ENCODE measurements at regions not wholly inside any gene's neighbourhood (a gene's known extent, or its start where the extent isn't known, plus 50 kb on each side); places are given as distances from the start of the nearest gene placed in this dataset.
A peak's percentile ranks its signal among the peaks of the same experiment; 100 is the strongest.

GRCh38 chr6:47934023-47934422 is 152.2 kb downstream of the OPN5 start:
- no peak for DNase-seq (ENCODE audit: low read depth)

- no peak for DNase-seq (ENCODE audit: low read depth)
These were observed 150.7 kb downstream of the OPN5 start for GRCh38 chr6:47932575-47932974.

DNA sequence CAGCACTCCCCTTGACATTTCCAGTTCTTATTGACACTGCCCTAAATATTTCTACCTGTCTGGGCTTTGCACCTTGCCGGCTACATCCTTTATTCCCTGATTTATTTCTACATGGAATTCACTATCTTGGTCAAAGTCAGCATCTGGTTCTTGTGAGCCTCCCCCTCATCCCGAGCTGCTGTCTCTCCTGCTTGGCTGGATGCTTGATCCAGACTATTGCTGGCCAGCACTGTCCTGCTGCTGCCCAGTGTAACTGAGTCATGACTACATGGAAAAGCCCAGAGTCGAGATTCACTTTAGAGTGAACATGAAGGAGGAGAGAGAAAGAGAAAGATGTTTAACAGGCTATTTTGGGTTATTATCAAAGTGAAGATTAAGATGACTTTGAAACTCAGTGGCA is 142.2 kb downstream of the OPN5 start:
- no peak for DNase-seq (ENCODE audit: low read depth)

- DNase-seq (ENCODE audit: low read depth), result peak; percentile 42
These were observed 140.6 kb downstream of the OPN5 start for GRCh38 chr6:47922391-47922790.

- DNase-seq (ENCODE audit: low read depth), result no peak
These were observed 138.0 kb downstream of the OPN5 start for GRCh38 chr6:47919875-47920274.

DNA sequence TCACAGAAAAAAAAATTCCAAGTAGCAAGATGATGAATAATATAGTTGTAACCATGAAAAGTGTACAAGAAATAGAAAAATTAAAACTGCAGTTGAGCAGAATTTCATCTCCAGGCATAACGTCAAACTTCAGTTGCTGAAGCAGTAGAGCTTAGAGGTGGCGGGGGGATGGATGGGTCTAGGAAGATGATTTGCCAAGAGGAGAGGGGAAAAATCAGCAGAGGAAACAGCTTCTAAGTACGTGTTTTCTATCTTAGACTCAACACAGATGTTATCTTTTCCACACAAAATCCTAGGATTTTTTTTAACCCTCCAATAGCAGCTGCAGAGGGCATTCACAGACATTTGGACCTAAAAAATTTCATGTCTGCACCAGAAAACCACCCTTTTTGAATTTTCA is 136.0 kb downstream of the OPN5 start:
- DNase-seq (ENCODE audit: low read depth), result no peak

GRCh38 chr6:47917202-47917601 is 135.4 kb downstream of the OPN5 start:
- no peak for DNase-seq (ENCODE audit: low read depth)

- DNase-seq (ENCODE audit: low read depth), result no peak
These were observed 133.2 kb downstream of the OPN5 start for GRCh38 chr6:47915017-47915416.

DNA sequence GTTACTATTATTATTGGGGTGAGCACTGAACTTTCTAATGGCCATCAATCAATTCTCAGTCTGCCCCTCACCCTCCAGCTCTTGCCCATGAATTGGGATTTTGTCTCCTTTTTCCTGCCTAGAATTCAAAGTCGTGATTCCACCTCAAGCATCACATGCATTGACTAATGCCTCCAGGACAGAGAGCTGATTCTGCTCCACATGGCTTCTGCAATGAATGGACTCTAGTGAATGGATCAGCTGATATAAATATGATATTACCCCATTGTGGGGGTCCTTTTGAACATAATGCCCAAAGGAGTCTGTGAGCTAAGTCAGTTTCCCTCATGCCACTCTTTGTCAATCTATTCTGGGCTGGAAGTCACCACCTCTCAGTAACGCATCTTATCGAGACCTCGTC is 126.4 kb downstream of the OPN5 start:
- DNase-seq (ENCODE audit: low read depth), result no peak

DNA sequence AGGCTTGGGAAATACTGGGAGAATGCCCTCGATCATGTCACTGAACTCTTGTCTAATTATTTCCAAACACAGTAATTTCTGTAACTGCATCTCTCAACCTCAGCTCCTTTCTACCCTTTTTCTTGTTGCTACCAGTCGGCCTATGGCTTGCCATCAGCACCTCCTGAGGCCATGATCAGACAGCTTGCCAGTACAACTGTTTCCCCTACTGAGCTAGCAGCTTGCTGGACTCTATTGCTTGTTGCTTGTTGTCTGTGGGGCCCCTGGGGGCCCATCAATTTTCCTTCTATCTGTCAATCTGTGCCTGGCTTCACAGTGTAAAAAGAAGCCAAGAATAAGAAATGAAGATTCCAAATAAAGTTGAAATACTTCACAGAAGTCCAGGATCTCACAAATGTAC is 123.9 kb downstream of the OPN5 start:
- DNase-seq (ENCODE audit: low read depth), result no peak

DNA sequence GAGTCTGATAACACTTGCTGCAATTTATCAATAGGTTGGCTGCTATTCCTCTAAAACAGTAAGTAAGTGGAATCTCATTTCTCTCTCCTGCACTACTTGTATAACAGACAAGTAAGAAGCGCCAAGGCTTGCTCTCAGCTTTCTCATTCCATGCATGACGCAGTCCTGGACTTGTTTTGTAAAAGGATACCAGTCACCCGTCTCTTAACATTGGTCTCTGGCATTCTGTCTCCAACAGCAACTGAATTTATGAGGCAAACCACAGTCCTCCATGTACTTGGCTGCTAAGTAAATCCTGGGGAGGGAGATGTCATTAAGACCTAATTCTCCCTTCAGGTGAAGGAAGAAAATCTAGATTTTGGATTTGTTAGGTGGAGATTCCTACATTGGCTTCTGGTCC is 115.4 kb downstream of the OPN5 start:
- DNase-seq (ENCODE audit: low read depth), result peak; percentile 73

DNA sequence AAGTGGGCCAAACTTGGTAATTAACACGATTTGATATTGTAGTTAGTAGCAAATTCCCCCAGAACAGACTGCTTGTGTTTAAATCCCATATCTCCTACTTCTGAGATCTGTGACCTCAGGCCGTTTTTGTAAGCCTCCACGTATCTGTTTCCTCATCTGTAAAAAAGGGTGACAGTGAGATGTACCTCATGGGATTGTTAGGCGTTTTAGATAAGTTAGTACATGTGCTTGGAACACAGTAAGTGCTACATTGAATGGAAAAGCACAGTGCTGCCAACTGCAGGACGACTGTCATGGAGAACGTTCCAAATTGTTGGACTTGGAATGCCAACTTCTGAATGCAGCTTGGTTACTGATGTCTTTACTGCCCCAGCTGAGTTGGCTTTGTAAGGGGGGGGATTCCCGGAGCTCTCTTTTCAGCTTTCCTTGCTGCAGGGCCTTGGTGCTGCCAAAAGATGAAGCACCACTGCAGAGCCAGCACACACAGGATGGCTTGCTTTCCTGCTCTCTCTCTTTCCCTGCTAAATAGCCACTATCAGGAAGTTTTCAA is 108.6 kb downstream of the OPN5 start:
- DNase-seq (ENCODE audit: low read depth), result no peak

- no peak for DNase-seq (ENCODE audit: low read depth)
These were observed 97.2 kb downstream of the OPN5 start for GRCh38 chr6:47879015-47879414.

Data from myocyte (in vitro differentiated cells).